Activated CD8-positive, alpha-beta T cell treated with anti-CD3 and anti-CD28 coated beads for 36 hours (primary cell): ENCODE measurements at regions not wholly inside any gene's neighbourhood (a gene's known extent, or its start where the extent isn't known, plus 50 kb on each side); places are given as distances from the start of the nearest gene placed in this dataset.

Experiments used
- ATAC-seq: fragments of 200-7000 bp; cut with Tn5 transposase; one replicate; pipeline ENCODE4 v1.10.0; 2021; ENCODE audit warnings: mild to moderate bottlenecking, moderate library complexity
- CTCF ChIA-PET: fragments of 350-600 bp; sonication (Branson Sonifier 250); formaldehyde crosslinking; loops from one replicate; lab custom pipeline; 2021; ENCODE audit warnings: antibody characterized with exemption; lab: Charles Lee
- POLR2A ChIA-PET: fragments of 350-600 bp; sonication (Branson Sonifier 250); formaldehyde crosslinking; loops from one replicate; lab custom pipeline; 2021; ENCODE audit warnings: antibody characterized with exemption; lab: Charles Lee
- DNase-seq: peaks from one replicate; pipeline ENCODE4 v3.0.0-alpha.2; 2020
- H3K27ac Mint-ChIP-seq: one replicate; pipeline ENCODE4 v1.8.0; 2021; ENCODE audit warnings: mild to moderate bottlenecking, mixed read lengths
- H3K27me3 Mint-ChIP-seq: one replicate; pipeline ENCODE4 v1.8.0; 2021; ENCODE audit warnings: mixed read lengths
- H3K36me3 Mint-ChIP-seq: one replicate; pipeline ENCODE4 v1.8.0; 2021; ENCODE audit warnings: low read depth, mixed read lengths
- H3K4me1 Mint-ChIP-seq: one replicate; pipeline ENCODE4 v1.8.0; 2021; ENCODE audit warnings: low read depth, mixed read lengths
- H3K4me3 Mint-ChIP-seq: one replicate; pipeline ENCODE4 v1.8.0; 2021; ENCODE audit warnings: mild to moderate bottlenecking, moderate library complexity, mixed read lengths
- H3K9me3 Mint-ChIP-seq: one replicate; pipeline ENCODE4 v1.8.0; 2021; ENCODE audit warnings: mixed read lengths
- intact Hi-C: fragments of 100-400 bp; cut with micrococcal nuclease; formaldehyde crosslinking; loops from one replicate; pipeline ENCODE4 v1.10.0; 2022
- TF ChIP-seq, protein P1 (sequence below): fragments of 200-600 bp; IDR thresholded peaks from one replicate; pipeline ENCODE4 v1.8.0; 2022; ENCODE audit warnings: antibody characterized with exemption, mild to moderate bottlenecking

DNA sequence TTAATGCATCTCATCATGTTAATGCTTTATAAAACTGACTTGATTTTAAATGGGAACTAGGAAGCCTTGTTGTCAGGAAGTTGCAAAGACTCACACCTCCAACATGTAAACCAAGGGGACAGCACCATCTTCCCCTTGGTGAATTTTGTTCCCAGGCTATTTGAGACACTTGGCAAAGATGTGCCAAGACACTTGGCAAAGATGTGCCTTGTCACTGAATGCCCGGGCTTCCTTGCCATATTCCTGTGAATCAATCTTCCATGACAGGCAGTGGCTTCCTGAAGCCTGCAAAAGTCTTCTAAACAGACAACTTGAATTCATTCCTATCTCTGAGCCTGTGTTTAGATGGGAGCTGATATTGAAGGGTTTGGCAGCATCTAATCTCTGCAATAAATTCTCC is 465.4 kb upstream of the C16orf82 start:
- ChIA-PET POLR2A (interaction anchor here (1.0 to 1.4 kb wide), 3 partner anchors 14 to 71 kb away, joined by 3 read pairs; no protein-coding TSS in a partner anchor), CTCF (interaction anchor here (2.5 to 2.8 kb wide), 2 partner anchors 44 to 763 kb away, joined by 6 to 12 read pairs; no protein-coding TSS in a partner anchor)
- Mint-ChIP-seq H3K36me3 (peaks cover 16% of the 10 kb centered on the region), H3K4me1 (peaks cover 49% of the 10 kb centered on the region), H3K4me3 (no peak overlapping the region), H3K27me3 (peaks cover 11% of the 10 kb centered on the region), H3K9me3 (peaks cover 10% of the 10 kb centered on the region), H3K27ac (peak overlapping the region; percentile 1)
- ATAC-seq (no peak), DNase-seq (no peak)
- intact Hi-C loops = no loop called here
- TF ChIP-seq, protein P1, sequence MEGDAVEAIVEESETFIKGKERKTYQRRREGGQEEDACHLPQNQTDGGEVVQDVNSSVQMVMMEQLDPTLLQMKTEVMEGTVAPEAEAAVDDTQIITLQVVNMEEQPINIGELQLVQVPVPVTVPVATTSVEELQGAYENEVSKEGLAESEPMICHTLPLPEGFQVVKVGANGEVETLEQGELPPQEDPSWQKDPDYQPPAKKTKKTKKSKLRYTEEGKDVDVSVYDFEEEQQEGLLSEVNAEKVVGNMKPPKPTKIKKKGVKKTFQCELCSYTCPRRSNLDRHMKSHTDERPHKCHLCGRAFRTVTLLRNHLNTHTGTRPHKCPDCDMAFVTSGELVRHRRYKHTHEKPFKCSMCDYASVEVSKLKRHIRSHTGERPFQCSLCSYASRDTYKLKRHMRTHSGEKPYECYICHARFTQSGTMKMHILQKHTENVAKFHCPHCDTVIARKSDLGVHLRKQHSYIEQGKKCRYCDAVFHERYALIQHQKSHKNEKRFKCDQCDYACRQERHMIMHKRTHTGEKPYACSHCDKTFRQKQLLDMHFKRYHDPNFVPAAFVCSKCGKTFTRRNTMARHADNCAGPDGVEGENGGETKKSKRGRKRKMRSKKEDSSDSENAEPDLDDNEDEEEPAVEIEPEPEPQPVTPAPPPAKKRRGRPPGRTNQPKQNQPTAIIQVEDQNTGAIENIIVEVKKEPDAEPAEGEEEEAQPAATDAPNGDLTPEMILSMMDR = no peak

- no peak overlapping the region for H3K27ac Mint-ChIP-seq
- H3K9me3 Mint-ChIP-seq = peaks cover 2% of the 10 kb centered on the region
Measured at GRCh38 chr16:26605626-26606271, 461.0 kb upstream of the C16orf82 start.

DNA sequence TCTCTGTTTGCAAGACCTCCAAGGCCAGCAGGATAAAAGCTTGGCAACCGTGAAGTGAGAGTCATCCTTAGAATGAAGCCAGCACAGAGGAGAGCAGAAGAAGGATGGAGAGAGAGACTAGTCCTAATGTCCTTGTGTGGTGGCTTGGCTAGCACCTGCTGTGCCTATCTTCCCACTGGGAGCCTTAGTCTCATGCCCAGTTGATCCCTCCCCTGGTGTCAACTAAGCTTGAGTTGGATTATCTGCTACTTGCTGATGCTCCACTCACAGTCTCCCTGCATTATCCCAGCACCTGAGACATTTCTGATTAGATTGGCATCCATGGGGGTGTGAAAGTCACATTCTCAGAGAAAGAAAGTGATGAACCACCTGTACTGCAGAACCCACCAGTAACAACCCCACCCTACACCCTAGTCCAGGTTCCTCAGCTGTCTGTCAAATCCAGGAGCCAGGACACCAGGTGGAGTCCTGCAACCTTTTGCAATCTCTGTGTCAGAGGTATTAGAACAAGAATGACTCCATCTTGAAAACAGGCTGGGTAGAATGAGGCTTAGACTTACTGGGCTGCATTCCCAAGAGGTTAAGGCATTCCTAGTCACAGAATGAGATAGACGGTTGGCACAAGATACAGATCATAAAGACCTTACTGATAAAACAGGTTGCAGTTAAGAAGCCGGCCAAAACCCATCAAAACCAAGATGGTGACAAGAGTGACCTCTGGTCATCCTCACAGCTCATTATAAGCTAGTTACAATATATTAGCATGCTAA is 460.2 kb upstream of the C16orf82 start:
- ATAC-seq = no peak
- CTCF ChIA-PET = no interaction called here
- peaks cover 15% of the 10 kb centered on the region for H3K27me3 Mint-ChIP-seq
- no peak for DNase-seq
- TF ChIP-seq, protein P1 = no peak
- H3K9me3 Mint-ChIP-seq = peaks cover 2% of the 10 kb centered on the region
- H3K36me3 Mint-ChIP-seq = peaks cover 2% of the 10 kb centered on the region
- intact Hi-C loops = no loop called here
- H3K4me3 Mint-ChIP-seq = no peak overlapping the region
- POLR2A ChIA-PET = interaction anchor here (1.1 kb wide), 1 partner anchor 65 kb away, joined by 3 read pairs; no protein-coding TSS in a partner anchor
- peaks cover 19% of the 10 kb centered on the region for H3K4me1 Mint-ChIP-seq
- H3K27ac Mint-ChIP-seq = no peak overlapping the region

More at GRCh38 chr16:26605626-26606271, 461.0 kb upstream of the C16orf82 start:
- POLR2A ChIA-PET = interaction anchor here (1.1 kb wide), 1 partner anchor 66 kb away, joined by 3 read pairs; no protein-coding TSS in a partner anchor
- H3K4me1 Mint-ChIP-seq = peaks cover 26% of the 10 kb centered on the region
- no peak overlapping the region for H3K4me3 Mint-ChIP-seq
- peaks cover 15% of the 10 kb centered on the region for H3K27me3 Mint-ChIP-seq
- DNase-seq (no peak), ATAC-seq (no peak)
- intact Hi-C loops = no loop called here
- TF ChIP-seq, protein P1 = no peak
- CTCF ChIA-PET = no interaction called here
- peaks cover 2% of the 10 kb centered on the region for H3K36me3 Mint-ChIP-seq

DNA sequence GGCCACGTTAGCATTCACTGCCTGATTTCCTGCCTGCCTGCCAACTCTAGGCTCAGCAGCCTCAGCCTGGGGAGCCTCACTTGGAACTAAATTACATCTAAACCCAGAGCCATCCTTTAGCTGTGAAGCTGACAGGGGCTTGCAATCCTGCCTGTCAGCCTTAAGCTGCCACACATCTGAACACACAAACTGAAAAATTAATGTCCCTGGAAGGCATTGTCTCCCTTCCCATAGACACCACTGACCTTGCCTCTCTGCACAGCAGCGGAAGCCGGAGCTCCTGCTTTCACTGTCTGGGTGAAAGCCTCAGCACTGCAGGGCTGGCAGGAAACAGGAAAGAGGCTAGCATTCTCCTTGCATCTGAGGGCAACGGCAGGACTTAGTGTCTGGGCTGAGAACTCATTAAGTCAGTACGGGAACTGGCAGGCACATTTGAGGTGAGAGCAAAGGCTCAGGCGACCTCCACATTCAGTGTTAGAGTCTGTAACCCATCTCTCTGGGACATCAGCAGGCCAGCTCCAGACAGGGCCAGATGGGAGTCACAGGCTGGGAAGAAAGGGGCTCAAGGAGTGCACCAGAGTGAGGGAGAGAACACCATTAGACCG is 452.4 kb upstream of the C16orf82 start:
- CTCF ChIA-PET = interaction anchor here (1.1 kb wide), 1 partner anchor 44 kb away, joined by 3 read pairs; no protein-coding TSS in a partner anchor
- Mint-ChIP-seq H3K27ac (peak overlapping the region; percentile 26), H3K4me1 (peaks cover 10% of the 10 kb centered on the region), H3K4me3 (peak overlapping the region; percentile 22), H3K9me3 (peaks cover 13% of the 10 kb centered on the region), H3K36me3 (no peaks in the 10 kb centered on the region), H3K27me3 (peaks cover 29% of the 10 kb centered on the region)
- POLR2A ChIA-PET = interaction anchor here (0.9 kb wide), 1 partner anchor 1488 kb away, joined by 3 read pairs; no protein-coding TSS in a partner anchor
- intact Hi-C loops = no loop called here
- no peak for DNase-seq
- no peak for ATAC-seq
- TF ChIP-seq, protein P1 = no peak
